Gastrocnemius medialis (tissue), 4 donors: ENCODE measurements at regions not wholly inside any gene's neighbourhood (a gene's known extent, or its start where the extent isn't known, plus 50 kb on each side); places are given as distances from the start of the nearest gene placed in this dataset.

Experiments used
- ATAC-seq, 2 donors: fragments of 150-250 bp; one replicate each; pipeline ENCODE4 v1.9.1; 2016
- DNase-seq, 2 donors: peaks; one replicate each; pipeline ENCODE4 v3.0.0-alpha.2; 2019
- H3K27ac ChIP-seq, 4 donors: fragments of 200-600 bp; sonication (generic); 1 replicate in 1 of 4; 2 replicates in 3 of 4; pipeline ENCODE4 v1.5.1; 2016 to 2018; ENCODE audit warnings: mild to moderate bottlenecking in 2 of 4, moderate library complexity in 1 of 4
- H3K27me3 ChIP-seq, 3 donors: fragments of 200-600 bp; sonication (generic) in 2 of 3; 1 replicate in 1 of 3; 2 replicates in 2 of 3; pipeline versions ENCODE4 v1.5.1 to v1.6.0; 2016 to 2019; ENCODE audit warnings: mild to moderate bottlenecking in 1 of 3, moderate library complexity in 1 of 3
- H3K36me3 ChIP-seq, 2 donors: fragments of 200-600 bp; sonication (generic) in 1 of 2; one replicate each; pipeline ENCODE4 v1.5.1; 2017 to 2018
- H3K4me1 ChIP-seq, 2 donors: fragments of 200-600 bp; sonication (generic) in 1 of 2; one replicate each; pipeline ENCODE4 v1.5.1; 2016 to 2017; ENCODE audit warnings: mild to moderate bottlenecking in 2 of 2
- H3K4me3 ChIP-seq, 4 donors: fragments of 200-600 bp; sonication (generic) in 3 of 4; 1 replicate in 1 of 4; 2 replicates in 3 of 4; pipeline ENCODE4 v1.5.1; 2016 to 2019; ENCODE audit warnings: mild to moderate bottlenecking in 2 of 4
- H3K9me3 ChIP-seq, 3 donors: fragments of 200-600 bp; sonication (generic) in 2 of 3; 1 replicate in 1 of 3; 2 replicates in 2 of 3; pipeline ENCODE4 v1.5.1; 2016 to 2019
- POLR2A ChIP-seq, 2 donors: fragments of 450-650 bp; IDR thresholded peaks; one replicate each; pipeline ENCODE4 v1.6.1; 2017; ENCODE audit warnings: antibody characterized with exemption in 2 of 2, mild to moderate bottlenecking in 2 of 2, moderate library complexity in 2 of 2
- in situ Hi-C, 4 donors: fragments of 200-750 bp; cut with MboI; loops; one replicate each; pipeline versions ENCODE4 v1.15.0 to v1.8.0; 2017; ENCODE audit warnings: low sequenced_read_pairs in 4 of 4
- intact Hi-C: fragments of 100-400 bp; cut with DNase I; formaldehyde crosslinking; loops from one replicate; pipeline ENCODE4 v1.15.1; 2023; ENCODE audit warnings: low total_unique reads
- TF ChIP-seq, protein P1 (sequence below), 5 experiments: fragments of 450-650 bp in 3 of 5; fragments of 200-600 bp in 2 of 5; sonication (generic) in 2 of 5; IDR thresholded peaks in 4 of 5; conservative IDR thresholded peaks in 1 of 5; 1 replicate in 4 of 5; 2 replicates in 1 of 5; pipeline ENCODE4 v1.5.1; 2016 to 2019; ENCODE audit warnings: antibody characterized with exemption in 5 of 5, mild to moderate bottlenecking in 3 of 5, moderate library complexity in 3 of 5

- Histone ChIP-seq H3K36me3 (no peaks in the 10 kb centered on the region), H3K9me3 (no peaks in the 10 kb centered on the region), H3K4me3 (no peak overlapping the region), H3K27me3 (peaks cover 0 to 8% (median 4%) of the 10 kb centered on the region in 3 donors), H3K27ac (no peak overlapping the region), H3K4me1 (peaks cover 4 to 16% of the 10 kb centered on the region in 2 donors)
- intact Hi-C loops, result no loop called here
- TF ChIP-seq POLR2A (IDR thresholded peaks at IDR 0.05), result no peak
- TF ChIP-seq, protein P1, sequence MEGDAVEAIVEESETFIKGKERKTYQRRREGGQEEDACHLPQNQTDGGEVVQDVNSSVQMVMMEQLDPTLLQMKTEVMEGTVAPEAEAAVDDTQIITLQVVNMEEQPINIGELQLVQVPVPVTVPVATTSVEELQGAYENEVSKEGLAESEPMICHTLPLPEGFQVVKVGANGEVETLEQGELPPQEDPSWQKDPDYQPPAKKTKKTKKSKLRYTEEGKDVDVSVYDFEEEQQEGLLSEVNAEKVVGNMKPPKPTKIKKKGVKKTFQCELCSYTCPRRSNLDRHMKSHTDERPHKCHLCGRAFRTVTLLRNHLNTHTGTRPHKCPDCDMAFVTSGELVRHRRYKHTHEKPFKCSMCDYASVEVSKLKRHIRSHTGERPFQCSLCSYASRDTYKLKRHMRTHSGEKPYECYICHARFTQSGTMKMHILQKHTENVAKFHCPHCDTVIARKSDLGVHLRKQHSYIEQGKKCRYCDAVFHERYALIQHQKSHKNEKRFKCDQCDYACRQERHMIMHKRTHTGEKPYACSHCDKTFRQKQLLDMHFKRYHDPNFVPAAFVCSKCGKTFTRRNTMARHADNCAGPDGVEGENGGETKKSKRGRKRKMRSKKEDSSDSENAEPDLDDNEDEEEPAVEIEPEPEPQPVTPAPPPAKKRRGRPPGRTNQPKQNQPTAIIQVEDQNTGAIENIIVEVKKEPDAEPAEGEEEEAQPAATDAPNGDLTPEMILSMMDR (IDR thresholded peaks at IDR 0.05 in 4 of 5, conservative IDR thresholded peaks at IDR 0.05 in 1 of 5), result no peak
- DNase-seq (no peak), ATAC-seq (no peak)
- in situ Hi-C loops, result no loop called here
These were observed 104.2 kb upstream of the SLC45A1 start for GRCh38 chr1:8213676-8214075.

GRCh38 chr1:8213136-8213535 is 104.8 kb upstream of the SLC45A1 start:
- DNase-seq (no peak), ATAC-seq (no peak)
- intact Hi-C loops, result no loop called here
- Histone ChIP-seq H3K9me3 (no peaks in the 10 kb centered on the region), H3K4me1 (peaks cover 4 to 16% of the 10 kb centered on the region in 2 donors), H3K27ac (no peak overlapping the region), H3K27me3 (peaks cover 0 to 8% (median 4%) of the 10 kb centered on the region in 3 donors), H3K4me3 (no peak overlapping the region), H3K36me3 (no peaks in the 10 kb centered on the region)
- in situ Hi-C loops, result no loop called here
- TF ChIP-seq, protein P1 (IDR thresholded peaks at IDR 0.05 in 4 of 5, conservative IDR thresholded peaks at IDR 0.05 in 1 of 5), result no peak
- no peak for TF ChIP-seq POLR2A (IDR thresholded peaks at IDR 0.05)

- Histone ChIP-seq H3K4me3 (no peak overlapping the region), H3K4me1 (peaks cover 3 to 16% of the 10 kb centered on the region in 2 donors), H3K27ac (no peak overlapping the region), H3K27me3 (peaks cover 0 to 8% (median 4%) of the 10 kb centered on the region in 3 donors), H3K9me3 (no peaks in the 10 kb centered on the region), H3K36me3 (no peaks in the 10 kb centered on the region)
- DNase-seq (no peak), ATAC-seq (no peak)
- TF ChIP-seq, protein P1 (IDR thresholded peaks at IDR 0.05 in 4 of 5, conservative IDR thresholded peaks at IDR 0.05 in 1 of 5), result no peak
- no peak for TF ChIP-seq POLR2A (IDR thresholded peaks at IDR 0.05)
- intact Hi-C loops, result no loop called here
- in situ Hi-C loops, result no loop called here
These were observed 105.3 kb upstream of the SLC45A1 start for GRCh38 chr1:8212580-8213031.

DNA sequence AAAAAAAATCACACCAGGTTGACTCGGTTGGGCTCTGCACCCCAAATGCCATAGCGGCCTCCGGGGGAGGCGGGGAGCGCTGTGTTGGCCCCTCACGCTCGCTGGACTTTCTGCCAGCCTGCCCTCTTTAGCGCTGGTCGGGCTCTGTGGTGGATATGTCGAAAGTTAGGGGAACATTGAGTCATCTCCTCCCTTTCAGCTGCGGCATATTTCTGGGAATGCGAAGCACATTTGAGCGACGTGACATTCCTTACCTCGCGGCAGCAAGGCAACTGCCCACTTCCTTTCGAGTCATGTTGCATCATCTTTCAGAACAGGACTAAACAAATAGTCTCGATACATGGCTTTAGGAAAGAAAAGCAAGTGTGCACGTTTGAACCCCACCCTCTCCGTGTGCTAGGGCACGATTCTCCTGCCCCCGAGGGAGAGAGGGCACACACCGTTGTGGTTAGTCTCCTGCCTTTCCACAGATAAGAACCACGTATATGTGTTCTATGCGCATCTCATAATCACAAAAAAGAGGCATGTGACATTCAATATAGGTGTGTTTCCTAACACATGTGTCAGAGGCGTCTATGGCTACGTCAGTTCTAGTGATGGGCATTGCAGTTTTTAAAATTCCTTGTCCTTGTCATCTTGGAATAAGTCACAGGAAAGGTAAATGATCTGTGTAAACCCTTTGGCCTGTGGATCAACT is 105.9 kb upstream of the SLC45A1 start:
- Histone ChIP-seq H3K4me3 (peak overlapping the region in 2 of 4 donors; percentile 31 to 34), H3K36me3 (no peaks in the 10 kb centered on the region), H3K9me3 (no peaks in the 10 kb centered on the region), H3K27ac (peak overlapping the region in 3 of 4 donors; percentile 43 to 75 (median 58)), H3K4me1 (peaks cover 0 to 16% of the 10 kb centered on the region in 2 donors), H3K27me3 (peaks cover 0 to 8% (median 4%) of the 10 kb centered on the region in 3 donors)
- peak; percentile 45 to 66 for DNase-seq
- TF ChIP-seq, protein P1 (IDR thresholded peaks at IDR 0.05 in 4 of 5, conservative IDR thresholded peaks at IDR 0.05 in 1 of 5), result no peak
- no peak for TF ChIP-seq POLR2A (IDR thresholded peaks at IDR 0.05)
- peak; percentile 92 to 94 for ATAC-seq
- in situ Hi-C loops, result no loop called here
- intact Hi-C loops, result no loop called here
